K562 (cell line): ENCODE measurements at regions not wholly inside any gene's neighbourhood (a gene's known extent, or its start where the extent isn't known, plus 50 kb on each side); places are given as distances from the start of the nearest gene placed in this dataset.

ENCODE experiments used
- ATAC-seq: fragments of 200-7000 bp; cut with Tn5 transposase; 3 replicates; pipeline ENCODE4 v1.9.1; 2020; ENCODE audit warnings: moderate library complexity
- BruUV-seq: library from RNA; stranded (reverse); fragments of 400-500 nt; replicated peaks from 2 replicates; lab custom pipeline; 2021; lab: Mats Ljungman, UMichigan
- CTCF ChIA-PET: fragments of 300-600 bp; formaldehyde crosslinking; extraction: SDS; loops from one replicate; lab custom pipeline; 2021; ENCODE audit warnings: low intra/inter-chr PET ratio; lab: Yijun Ruan, JAX
- POLR2A ChIA-PET: fragments of 300-600, 350-650 bp; sonication (Branson Sonifier 250); formaldehyde crosslinking; extraction: SDS; loops from one replicate; lab custom pipeline; 2021; ENCODE audit warnings: antibody characterized with exemption, inconsistent platforms; lab: Yijun Ruan, JAX
- DNase-seq, 4 experiments: peaks; one replicate each; pipeline versions ENCODE4 v3.0.0 to v3.0.0-alpha.2; 2011 to 2018; ENCODE audit warnings: low spot score in 3 of 4, mixed read lengths in 3 of 4; ENCODE audit errors: extremely low read depth in 1 of 4
- FAIRE-seq: peaks from 2 replicates; lab custom pipeline; 2011; peaks lifted over from hg19 to GRCh38; lab: Jason Lieb, UNC
- H2AFZ ChIP-seq: 2 replicates; pipeline ENCODE4 v1.6.0; 2011; ENCODE audit warnings: low read depth, low read length, control low read depth, inconsistent platforms
- H3K27ac ChIP-seq: fragments of 200-600 bp; 3 replicates; pipeline ENCODE4 v1.8.0; 2011; ENCODE audit warnings: low read depth, mild to moderate bottlenecking, control low read depth, inconsistent platforms, low read length, moderate library complexity, mixed read lengths; ENCODE audit errors: extremely low read depth
- H3K27me3 ChIP-seq, 2 experiments: fragments of 300-600 bp in 1 of 2; 2 replicates in 1 of 2; 3 replicates in 1 of 2; pipeline versions ENCODE4 v1.6.0 to v1.8.0; 2011; ENCODE audit warnings: inconsistent platforms in 2 of 2, low read length in 2 of 2, mild to moderate bottlenecking in 1 of 2, mixed read lengths in 1 of 2, moderate library complexity in 1 of 2; ENCODE audit not compliant: control insufficient read depth in 2 of 2, insufficient read depth in 2 of 2
- H3K36me3 ChIP-seq: fragments of 300-600 bp; 3 replicates; pipeline ENCODE4 v1.8.0; 2011; ENCODE audit warnings: mild to moderate bottlenecking, low read length, inconsistent platforms; ENCODE audit not compliant: control insufficient read depth, insufficient read depth
- H3K4me1 ChIP-seq, 2 experiments: fragments of 200-600 bp in 1 of 2; replicated peaks in 1 of 2; 2 replicates in 1 of 2; 3 replicates in 1 of 2; pipeline versions ENCODE4 v1.5.1 to v1.8.0; 2011; ENCODE audit warnings: inconsistent platforms in 2 of 2, low read length in 2 of 2, mild to moderate bottlenecking in 1 of 2, mixed read lengths in 1 of 2, moderate library complexity in 1 of 2; ENCODE audit not compliant: control insufficient read depth in 2 of 2, insufficient read depth in 2 of 2
- H3K4me2 ChIP-seq: 2 replicates; pipeline ENCODE4 v1.6.1; 2011; ENCODE audit warnings: low read length, control low read depth, inconsistent platforms, mixed read lengths; ENCODE audit not compliant: insufficient read depth
- H3K4me3 ChIP-seq: fragments of 200-600 bp; sonication (generic), shearing (Covaris generic); 2 replicates; pipeline ENCODE4 v1.5.1; 2016; ENCODE audit warnings: control low read depth, inconsistent platforms
- H3K79me2 ChIP-seq: fragments of 200-600 bp; 3 replicates; pipeline ENCODE4 v1.8.0; 2011; ENCODE audit warnings: low read length, inconsistent platforms; ENCODE audit not compliant: control insufficient read depth, insufficient read depth
- H3K9ac ChIP-seq, 2 experiments: 2 replicates each; pipeline versions ENCODE4 v1.6.0 to v1.6.1; 2011; ENCODE audit warnings: low read depth in 2 of 2, low read length in 2 of 2, control low read depth in 1 of 2, inconsistent platforms in 1 of 2, mild to moderate bottlenecking in 1 of 2, mixed read lengths in 1 of 2; ENCODE audit not compliant: insufficient read depth in 1 of 2
- H3K9me1 ChIP-seq: one replicate; pipeline ENCODE4 v1.6.0; 2011; ENCODE audit warnings: inconsistent platforms, mild to moderate bottlenecking, low read length, moderate library complexity; ENCODE audit not compliant: control insufficient read depth, insufficient read depth
- H3K9me3 ChIP-seq: replicated peaks from 2 replicates; pipeline ENCODE4 v1.5.1; 2011; ENCODE audit warnings: low read depth, low read length, inconsistent platforms; ENCODE audit not compliant: control insufficient read depth, insufficient read depth
- H4K20me1 ChIP-seq: replicated peaks from 2 replicates; pipeline ENCODE4 v1.6.1; 2011; ENCODE audit warnings: low read length, inconsistent platforms, mixed read lengths; ENCODE audit not compliant: control insufficient read depth, insufficient read depth
- BHLHE40 ChIP-seq: IDR thresholded peaks from 2 replicates; pipeline ENCODE4 v1.6.1; 2011; ENCODE audit warnings: low read length, improper control_type of control experiment
- EHMT2 ChIP-seq: fragments of 450-650 bp; IDR thresholded peaks from 2 replicates; pipeline ENCODE4 v1.6.1; 2018; ENCODE audit warnings: antibody characterized with exemption
- RBM25 ChIP-seq: fragments of 200-400 bp; formaldehyde crosslinking; IDR thresholded peaks from 2 replicates; pipeline ENCODE4 v1.6.1; 2018; ENCODE audit warnings: low read length, low read depth, moderate library complexity; ENCODE audit not compliant: severe bottlenecking
- SIRT6 ChIP-seq: IDR thresholded peaks from one replicate; pipeline ENCODE4 v1.6.1; 2012; ENCODE audit warnings: low read depth, mild to moderate bottlenecking, control low read depth, inconsistent platforms, low read length, moderate library complexity
- TAF9B ChIP-seq: fragments of 450-650 bp; IDR thresholded peaks from 2 replicates; pipeline ENCODE4 v1.6.1; 2018; ENCODE audit warnings: mild to moderate bottlenecking; ENCODE audit not compliant: partially characterized antibody
- XRCC5 ChIP-seq: fragments of 200-400 bp; formaldehyde crosslinking; IDR thresholded peaks from 2 replicates; pipeline ENCODE4 v1.6.1; 2017; ENCODE audit warnings: low read depth, mild to moderate bottlenecking, low read length
- ZNF143 ChIP-seq: sonication (generic); formaldehyde crosslinking; IDR thresholded peaks from 2 replicates; pipeline ENCODE4 v1.9.0; 2022; ENCODE audit warnings: mild to moderate bottlenecking, missing genetic modification reagents
- WGBS: fragments of 100-300 bp; shearing (Covaris generic); methylation state at CpG from one replicate; pipeline ENCODE4 v1.1.6; 2016; ENCODE audit warnings: low coverage, mixed read lengths; ENCODE audit not compliant: insufficient coverage; ENCODE audit errors: missing lambda C conversion rate; 5-methylcytosine and 5-hydroxymethylcytosine counted together
- in situ Hi-C: fragments of 300-500 bp; cut with MboI; formaldehyde crosslinking; loops from 4 replicates; pipeline ENCODE4 v1.15.0; 2018; ENCODE audit warnings: inconsistent platforms, mixed read lengths
- intact Hi-C: fragments of 100-400 bp; cut with micrococcal nuclease; formaldehyde crosslinking; loops from 2 replicates; pipeline ENCODE4 v1.14.2; 2022
- TF ChIP-seq, protein P1 (sequence below): sonication (generic); formaldehyde crosslinking; IDR thresholded peaks from 2 replicates; pipeline ENCODE4 v1.9.0; 2022; ENCODE audit warnings: mild to moderate bottlenecking, missing genetic modification reagents

DNA sequence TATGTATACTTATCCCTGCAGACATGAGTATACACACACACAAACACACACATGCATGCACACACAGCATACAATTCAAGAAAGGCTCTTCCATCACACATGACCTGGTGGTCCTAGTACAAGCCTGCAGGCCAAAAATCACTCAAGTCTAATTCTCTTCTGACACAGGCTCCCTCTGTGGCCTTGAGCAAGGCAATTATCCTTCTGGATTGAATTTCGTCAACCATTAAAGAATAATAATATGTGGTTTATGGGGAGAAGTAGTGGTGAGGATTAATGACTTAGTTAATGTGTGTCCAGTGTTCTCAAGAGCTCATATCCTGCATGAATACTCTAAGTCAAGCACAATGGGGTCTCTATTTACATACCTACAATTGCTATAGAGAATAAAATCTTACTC is 161.8 kb upstream of the KIAA1217 start:
- Histone ChIP-seq H3K9me3 (no peaks in the 10 kb centered on the region), H3K27ac (no peak overlapping the region), H3K27me3 (no peaks in the 10 kb centered on the region), H3K79me2 (no peaks in the 10 kb centered on the region), H3K4me1 (no peaks in the 10 kb centered on the region), H4K20me1 (no peaks in the 10 kb centered on the region), H3K9ac (no peak overlapping the region), H3K9me1 (no peaks in the 10 kb centered on the region), H3K4me2 (no peak overlapping the region), H3K36me3 (no peaks in the 10 kb centered on the region), H3K4me3 (no peak overlapping the region), H2AFZ (no peak overlapping the region)
- DNase-seq (no peak), ATAC-seq (no peak), FAIRE-seq (no peak)
- in situ Hi-C loops (no loop called here), intact Hi-C loops (no loop called here)
- ChIA-PET CTCF (no interaction called here), POLR2A (no interaction called here)
- no TSS peak for BruUV-seq
- TF ChIP-seq RBM25 (no peak), SIRT6 (no peak), BHLHE40 (no peak)
- TF ChIP-seq, protein P1, sequence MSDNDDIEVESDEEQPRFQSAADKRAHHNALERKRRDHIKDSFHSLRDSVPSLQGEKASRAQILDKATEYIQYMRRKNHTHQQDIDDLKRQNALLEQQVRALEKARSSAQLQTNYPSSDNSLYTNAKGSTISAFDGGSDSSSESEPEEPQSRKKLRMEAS (CRISPR knock-in tag): no peak
- 0% methylated on average over 1 of the region's 1 CpG for WGBS

DNA sequence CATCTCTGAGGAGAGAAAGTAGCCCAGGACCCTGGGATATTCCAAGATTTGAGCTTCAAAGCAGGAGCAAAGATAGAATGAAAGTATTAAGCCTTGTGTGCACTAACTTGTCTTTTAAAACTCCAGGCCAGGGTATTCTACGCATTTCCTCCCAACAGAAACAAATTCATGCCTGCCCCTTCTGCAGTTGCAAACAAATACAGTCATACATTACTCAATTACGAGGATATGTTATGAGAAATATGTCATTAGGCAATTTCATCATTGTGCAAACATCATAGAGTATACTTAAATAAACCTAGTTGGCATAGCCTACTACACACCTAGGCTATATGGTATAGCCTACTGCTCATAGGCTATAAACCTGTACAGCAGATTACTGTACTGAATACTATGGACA is 154.5 kb upstream of the KIAA1217 start:
- CTCF ChIA-PET: no interaction called here
- Histone ChIP-seq H3K9me3 (no peaks in the 10 kb centered on the region), H3K4me1 (no peaks in the 10 kb centered on the region), H3K27me3 (no peaks in the 10 kb centered on the region), H3K79me2 (no peaks in the 10 kb centered on the region), H4K20me1 (no peaks in the 10 kb centered on the region), H2AFZ (no peak overlapping the region), H3K4me3 (no peak overlapping the region), H3K9ac (no peak overlapping the region), H3K4me2 (no peak overlapping the region), H3K9me1 (no peaks in the 10 kb centered on the region), H3K27ac (no peak overlapping the region), H3K36me3 (no peaks in the 10 kb centered on the region)
- TF ChIP-seq TAF9B (no peak), EHMT2 (no peak), XRCC5 (no peak), ZNF143 (CRISPR knock-in tag) (no peak)
- DNase-seq (no peak), FAIRE-seq (no peak), ATAC-seq (no peak)
- POLR2A ChIA-PET: no interaction called here
- in situ Hi-C loops: no loop called here
- intact Hi-C loops: no loop called here
- 0% methylated on average over 2 of the region's 2 CpGs for WGBS
- BruUV-seq: no TSS peak
